Panc1 (cell line): ENCODE measurements at regions not wholly inside any gene's neighbourhood (a gene's known extent, or its start where the extent isn't known, plus 50 kb on each side); places are given as distances from the start of the nearest gene placed in this dataset.

Experiments used
- POLR2AphosphoS5 ChIP-seq: IDR thresholded peaks from 2 replicates; pipeline ENCODE4 v1.6.1; 2012; ENCODE audit warnings: mild to moderate bottlenecking, low read depth, low read length, moderate library complexity
- TF ChIP-seq, protein P1 (sequence below): fragments of 450-650 bp; IDR thresholded peaks from 2 replicates; pipeline ENCODE4 v1.5.1; 2017; ENCODE audit warnings: mild to moderate bottlenecking

DNA sequence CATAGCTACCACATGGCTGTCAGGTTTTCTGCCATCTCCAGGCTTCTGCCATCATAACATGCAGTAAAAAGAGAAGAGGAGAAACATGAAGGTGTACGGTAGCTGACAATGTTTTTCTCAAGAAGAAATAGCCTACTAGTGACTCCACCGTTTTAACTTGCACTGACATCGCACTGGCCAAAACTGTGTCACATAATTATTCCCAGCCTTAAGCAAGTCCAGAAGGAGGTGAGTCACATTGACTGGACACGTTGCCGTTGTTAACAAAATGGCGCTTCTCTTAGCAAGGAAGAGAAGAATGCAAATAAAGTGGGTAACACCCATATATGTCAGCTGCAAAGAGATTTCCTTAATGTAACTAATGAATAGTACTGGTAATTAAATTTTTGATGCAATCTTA lies 810.4 kb upstream of the SLC10A2 start:
- no peak for TF ChIP-seq POLR2AphosphoS5
- TF ChIP-seq, protein P1, sequence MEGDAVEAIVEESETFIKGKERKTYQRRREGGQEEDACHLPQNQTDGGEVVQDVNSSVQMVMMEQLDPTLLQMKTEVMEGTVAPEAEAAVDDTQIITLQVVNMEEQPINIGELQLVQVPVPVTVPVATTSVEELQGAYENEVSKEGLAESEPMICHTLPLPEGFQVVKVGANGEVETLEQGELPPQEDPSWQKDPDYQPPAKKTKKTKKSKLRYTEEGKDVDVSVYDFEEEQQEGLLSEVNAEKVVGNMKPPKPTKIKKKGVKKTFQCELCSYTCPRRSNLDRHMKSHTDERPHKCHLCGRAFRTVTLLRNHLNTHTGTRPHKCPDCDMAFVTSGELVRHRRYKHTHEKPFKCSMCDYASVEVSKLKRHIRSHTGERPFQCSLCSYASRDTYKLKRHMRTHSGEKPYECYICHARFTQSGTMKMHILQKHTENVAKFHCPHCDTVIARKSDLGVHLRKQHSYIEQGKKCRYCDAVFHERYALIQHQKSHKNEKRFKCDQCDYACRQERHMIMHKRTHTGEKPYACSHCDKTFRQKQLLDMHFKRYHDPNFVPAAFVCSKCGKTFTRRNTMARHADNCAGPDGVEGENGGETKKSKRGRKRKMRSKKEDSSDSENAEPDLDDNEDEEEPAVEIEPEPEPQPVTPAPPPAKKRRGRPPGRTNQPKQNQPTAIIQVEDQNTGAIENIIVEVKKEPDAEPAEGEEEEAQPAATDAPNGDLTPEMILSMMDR = no peak
